ENCODE measurements at regions not wholly inside any gene's neighbourhood (a gene's known extent, or its start where the extent isn't known, plus 50 kb on each side); places are given as distances from the start of the nearest gene placed in this dataset.

- H3K56ac ChIP-seq (ENCODE audit: extremely low read depth, insufficient read depth, low read length): no peak overlapping the region
- in situ Hi-C loops (cut with MboI; ENCODE audit: low sequenced_read_pairs) (no loop called here), intact Hi-C loops (cut with micrococcal nuclease) (no loop called here), dilution Hi-C loops (cut with HindIII; ENCODE audit: low sequenced_read_pairs, unreplicated experiment) (no loop called here)
- H3K4me2 ChIP-seq (ENCODE audit: low read depth, low read length): no peak overlapping the region
- H3K9ac ChIP-seq (ENCODE audit: low read depth, low read length): no peak overlapping the region
- H2AK5ac ChIP-seq (ENCODE audit: low read depth, low read length): no peak overlapping the region
- CTCF ChIA-PET: interaction anchor here (1.3 kb wide), 1 partner anchor 15 kb away, joined by 4 read pairs; no protein-coding TSS in a partner anchor
- no peaks in the 10 kb centered on the region for H3K4me1 ChIP-seq (ENCODE audit: control insufficient read depth, insufficient read depth, low read length)
- no peaks in the 10 kb centered on the region for H3K79me1 ChIP-seq (ENCODE audit: low read depth in 1 of 2, low read length in 2 of 2)
- H2AK9ac ChIP-seq (replicated peaks; ENCODE audit: low read depth, low read length, poor library complexity): no peak overlapping the region
- no peak overlapping the region for H3K4me3 ChIP-seq (ENCODE audit: insufficient read depth, low read depth, low read length)
- no peak overlapping the region for H4K8ac ChIP-seq (ENCODE audit: low read depth in 2 of 2, low read length in 2 of 2)
- no peak overlapping the region for H4K5ac ChIP-seq (ENCODE audit: low read depth, low read length)
- no peak overlapping the region for H2BK20ac ChIP-seq (ENCODE audit: low read depth, low read length)
- H2BK120ac ChIP-seq (ENCODE audit: low read depth, low read length): no peak overlapping the region
- DNase-seq (no peak), ATAC-seq (ENCODE audit: low read depth) (no peak)
- no CpG with 5 or more reads among the region's 1 CpG for WGBS, 2 experiments (ENCODE audit: extremely low coverage in 2 of 2, insufficient read length in 1 of 2)
- POLR2A ChIA-PET (ENCODE audit: unreplicated experiment): no interaction called here
- H3K27ac ChIP-seq (ENCODE audit: insufficient read depth, low read length): no peak overlapping the region
- H3K14ac ChIP-seq (replicated peaks; ENCODE audit: low read depth, low read length): no peak overlapping the region
- H3K9me3 ChIP-seq (ENCODE audit: control insufficient read depth, insufficient read depth, low read length): no peaks in the 10 kb centered on the region
- H3K27me3 ChIP-seq (ENCODE audit: control insufficient read depth, insufficient read depth, low read length): no peaks in the 10 kb centered on the region
- H3K36me3 ChIP-seq (ENCODE audit: control insufficient read depth, insufficient read depth, low read length): no peaks in the 10 kb centered on the region
- H4K20me1 ChIP-seq (ENCODE audit: insufficient read depth, low read length): no peaks in the 10 kb centered on the region
- no peak overlapping the region for H4K91ac ChIP-seq (ENCODE audit: insufficient read depth, low read depth, low read length)
- H2BK5ac ChIP-seq (ENCODE audit: low read depth, low read length, poor library complexity, severe bottlenecking): no peak overlapping the region
- no peak overlapping the region for H3K4ac ChIP-seq (ENCODE audit: low read depth, low read length)
- H3K23ac ChIP-seq (ENCODE audit: low read depth, low read length): no peak overlapping the region
- H3K9me1 ChIP-seq (ENCODE audit: insufficient read depth, low read length): no peaks in the 10 kb centered on the region
- no peak overlapping the region for H2BK15ac ChIP-seq (ENCODE audit: low read depth, low read length)
- TF ChIP-seq MXI1 (IDR thresholded peaks at IDR 0.05; ENCODE audit: borderline replicate concordance, low read depth, low read length) (no peak), RFX5 (IDR thresholded peaks at IDR 0.05; ENCODE audit: low read depth, low read length) (no peak), RCOR1 (IDR thresholded peaks at IDR 0.05; ENCODE audit: insufficient replicate concordance, low read length) (no peak), SMC3 (IDR thresholded peaks at IDR 0.05; ENCODE audit: low read depth, low read length) (no peak), MAFK (IDR thresholded peaks at IDR 0.05; ENCODE audit: low read depth, low read length) (no peak), NFE2L2 (IDR thresholded peaks at IDR 0.05; ENCODE audit: low read depth, low read length) (no peak), BHLHE40 (IDR thresholded peaks at IDR 0.05; ENCODE audit: low read depth, low read length) (no peak)
- BruUV-seq (replicated peaks): no TSS peak
- H2AFZ ChIP-seq (replicated peaks; ENCODE audit: low read length, poor library complexity): no peak overlapping the region
- no peak overlapping the region for H3K18ac ChIP-seq (ENCODE audit: low read depth, low read length)
Observed at GRCh38 chr12:13676880-13677279, 304.5 kb downstream of the GRIN2B start.

Data from IMR-90 (cell line).